Right lobe of liver (tissue), 4 donors: ENCODE measurements at regions not wholly inside any gene's neighbourhood (a gene's known extent, or its start where the extent isn't known, plus 50 kb on each side); places are given as distances from the start of the nearest gene placed in this dataset.

ENCODE experiments used
- CTCF ChIP-seq, 4 donors: fragments of 200-600 bp in 3 of 4; fragments of 450-650 bp in 1 of 4; IDR thresholded peaks; one replicate each; pipeline versions ENCODE4 v1.5.1 to v1.8.0; 2016 to 2022; ENCODE audit warnings: antibody characterized with exemption in 4 of 4, mild to moderate bottlenecking in 2 of 4
- POLR2A ChIP-seq: fragments of 450-650 bp; IDR thresholded peaks from one replicate; pipeline ENCODE4 v1.6.1; 2017; ENCODE audit warnings: antibody characterized with exemption, mild to moderate bottlenecking
- donor health status: DM: no; HTN: no; CAD: no.
- donor health status: DM: no; HTN: no; CAD: no.
- donor health status: DM: no; HTN: yes; CAD: no.

GRCh38 chr5:30500513-30500912 is 693.0 kb upstream of the CDH6 start:
- TF ChIP-seq CTCF (IDR thresholded peaks at IDR 0.05): no peak
- TF ChIP-seq POLR2A: no peak
